ENCODE measurements at regions not wholly inside any gene's neighbourhood (a gene's known extent, or its start where the extent isn't known, plus 50 kb on each side); places are given as distances from the start of the nearest gene placed in this dataset.

DNA sequence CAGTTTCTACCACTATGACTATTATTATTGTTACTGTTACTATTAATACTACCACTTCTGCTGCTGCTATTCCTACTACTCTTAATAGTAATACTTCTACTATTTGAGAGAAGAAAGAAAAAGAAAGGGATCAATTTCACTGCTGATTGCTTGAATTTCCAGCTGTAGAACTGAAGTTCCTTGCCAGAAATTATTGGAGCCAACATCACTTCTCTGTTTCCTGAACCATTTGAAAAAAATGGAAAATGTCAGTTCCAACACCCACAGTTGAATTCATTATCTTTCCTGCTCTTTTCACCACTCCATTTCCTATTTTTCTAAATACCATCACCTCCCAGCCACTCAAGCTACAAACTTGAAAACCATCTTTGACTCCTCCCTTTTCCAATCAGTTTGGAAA lies 54.1 kb upstream of the PIK3C2G start:
- no peak for DNase-seq

DNA sequence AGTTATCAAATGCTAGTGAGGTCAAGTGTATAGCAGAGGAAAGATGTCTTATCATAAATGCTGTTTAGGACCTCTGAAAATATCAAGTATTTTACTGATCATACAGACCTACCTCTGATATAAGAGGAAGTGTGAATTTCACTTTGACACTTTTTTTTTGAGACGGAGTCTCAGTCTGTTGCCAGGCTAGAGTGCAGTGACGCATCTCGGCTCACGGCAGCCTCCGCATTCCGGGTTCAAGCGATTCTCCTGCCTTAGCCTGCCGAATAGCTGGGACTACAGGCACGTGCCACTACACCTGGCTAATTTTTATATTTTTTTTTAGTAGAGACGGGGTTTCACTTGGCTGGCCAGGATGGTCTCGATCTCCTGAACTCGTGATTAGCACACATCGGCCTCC lies 55.1 kb upstream of the PIK3C2G start:
- no peak for DNase-seq

DNA sequence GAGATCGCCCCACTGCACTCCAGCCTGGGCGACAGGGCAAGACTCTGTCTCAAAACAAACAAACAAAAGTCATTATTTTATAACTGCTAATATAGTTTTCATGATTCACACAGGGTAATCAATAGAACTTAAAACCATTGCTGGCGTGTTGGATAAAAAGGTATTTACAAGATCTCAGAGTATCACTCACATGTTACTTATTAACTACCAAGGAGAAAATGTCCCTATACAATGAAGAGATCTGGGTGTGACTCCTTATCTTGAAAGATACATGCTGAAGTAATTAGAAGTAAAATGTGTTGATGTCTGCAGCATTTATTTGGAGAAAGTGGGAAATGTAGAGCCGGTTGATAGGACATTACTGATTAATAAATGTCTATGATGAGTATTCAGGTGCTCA lies 57.3 kb upstream of the PIK3C2G start:
- no peak for DNase-seq

DNA sequence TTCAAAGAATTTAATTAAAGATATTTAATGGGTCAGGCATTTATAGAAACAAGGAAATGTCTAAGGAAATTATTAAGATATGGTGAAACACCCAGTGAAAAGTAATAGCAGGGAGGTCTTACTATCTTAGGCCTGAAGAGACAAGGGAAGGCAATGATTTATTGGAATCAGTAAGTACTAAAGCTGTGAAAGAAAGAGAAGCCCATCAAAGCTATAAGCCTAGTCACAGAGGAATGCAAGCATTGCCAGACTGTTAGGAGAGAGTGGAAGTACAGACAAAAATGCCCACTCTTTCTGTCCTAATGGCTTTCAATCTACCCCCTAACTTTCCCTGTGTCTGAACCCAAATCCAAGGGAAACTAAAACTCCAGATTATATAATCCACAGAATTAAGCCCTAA lies 69.2 kb upstream of the PIK3C2G start:
- DNase-seq: no peak

DNA sequence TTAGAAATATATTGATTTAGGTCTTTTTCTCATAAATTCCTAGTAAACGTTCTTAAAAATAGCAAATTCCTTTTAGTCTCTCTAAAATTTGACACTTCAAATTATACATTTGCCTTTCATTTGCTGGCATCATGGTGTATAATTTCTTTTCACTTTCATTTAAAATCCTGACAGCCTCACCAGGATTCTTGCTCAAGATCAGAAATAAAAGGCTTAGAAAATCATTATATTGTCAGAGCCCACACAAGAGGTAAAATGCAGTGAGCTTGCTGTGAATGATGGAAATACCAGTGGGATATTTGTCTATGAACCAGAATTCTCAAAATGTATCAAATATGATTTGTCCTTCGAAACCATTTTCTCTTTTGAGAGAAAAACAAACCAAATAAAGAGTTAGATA lies 78.2 kb upstream of the PIK3C2G start:
- DNase-seq: no peak

DNA sequence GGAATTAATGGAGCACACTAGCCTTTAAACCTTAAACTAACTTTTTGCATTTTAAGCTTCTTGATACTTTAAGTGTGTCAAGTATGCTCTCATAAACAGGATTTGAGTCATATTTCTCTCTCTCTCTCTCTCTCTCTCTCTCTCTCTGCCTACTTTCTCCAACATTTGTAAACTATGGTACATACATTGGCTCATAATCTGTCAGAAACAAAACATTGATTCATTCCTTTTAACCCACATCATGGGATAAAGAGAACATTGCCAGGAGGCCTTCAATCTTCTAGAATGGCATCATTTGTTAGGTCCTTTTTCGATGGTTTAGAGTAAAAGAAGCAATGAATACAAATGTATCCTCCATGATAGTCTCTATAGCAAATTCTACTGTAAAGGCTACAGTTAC lies 81.6 kb upstream of the RERGL start:
- no peak for DNase-seq

DNA sequence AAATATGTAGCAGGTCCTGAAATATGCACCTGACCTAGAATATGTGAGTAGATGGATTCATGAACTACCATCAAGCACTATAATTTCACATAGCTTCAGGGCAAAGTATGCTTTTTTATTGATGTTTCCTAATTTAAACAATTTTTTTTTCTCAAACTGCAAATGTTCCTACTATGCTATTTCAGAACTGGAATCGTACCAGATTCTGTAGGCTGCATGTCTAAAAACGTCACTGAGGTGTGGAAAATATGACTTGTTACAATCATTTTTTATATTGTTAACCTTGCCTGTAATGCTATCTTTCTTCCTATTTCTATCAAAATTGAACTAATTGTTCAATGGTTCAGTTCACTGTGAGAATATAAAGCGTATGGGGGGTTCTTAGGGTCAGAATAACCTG lies 78.0 kb upstream of the RERGL start:
- no peak for DNase-seq

DNA sequence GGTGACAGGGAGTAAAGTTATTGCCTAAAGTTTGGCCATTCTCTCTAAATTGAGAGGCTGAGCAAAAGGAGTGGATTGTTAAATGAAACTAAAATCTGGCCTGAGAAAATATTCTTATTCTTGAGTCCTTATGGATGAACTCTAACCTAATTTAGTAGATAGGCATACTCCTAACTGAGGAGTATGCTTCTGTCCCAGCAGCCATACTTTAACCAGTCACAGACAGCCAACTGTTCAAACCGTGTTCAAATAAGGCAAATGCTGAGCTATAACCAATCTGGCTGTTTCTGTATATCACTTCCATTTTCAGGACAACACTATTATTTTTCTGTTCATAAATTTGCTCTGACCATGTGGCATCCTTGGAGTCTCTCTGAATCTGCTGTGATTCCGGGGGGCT lies 75.9 kb upstream of the RERGL start:
- no peak for DNase-seq

DNA sequence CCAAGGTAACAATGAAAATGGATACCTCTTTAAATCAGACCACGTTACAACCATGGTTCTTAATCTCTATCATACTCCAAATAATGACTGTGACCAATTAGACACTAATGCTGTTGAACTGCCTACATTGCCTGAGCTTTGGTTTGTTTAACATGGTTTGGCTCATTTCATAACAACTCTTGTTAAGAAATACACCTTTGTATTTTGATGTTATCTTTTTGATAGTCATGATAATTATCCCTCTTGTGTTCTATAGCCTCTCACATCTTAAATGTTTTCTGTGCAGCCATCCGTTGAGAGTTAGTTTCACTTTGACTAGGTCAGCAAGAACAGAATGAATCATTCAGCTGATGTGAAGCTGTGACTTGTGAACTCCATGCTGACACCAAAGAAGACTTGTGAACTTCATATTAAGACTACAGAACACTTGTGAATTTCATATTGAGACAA lies 75.5 kb upstream of the RERGL start:
- DNase-seq: peak; percentile 15

DNA sequence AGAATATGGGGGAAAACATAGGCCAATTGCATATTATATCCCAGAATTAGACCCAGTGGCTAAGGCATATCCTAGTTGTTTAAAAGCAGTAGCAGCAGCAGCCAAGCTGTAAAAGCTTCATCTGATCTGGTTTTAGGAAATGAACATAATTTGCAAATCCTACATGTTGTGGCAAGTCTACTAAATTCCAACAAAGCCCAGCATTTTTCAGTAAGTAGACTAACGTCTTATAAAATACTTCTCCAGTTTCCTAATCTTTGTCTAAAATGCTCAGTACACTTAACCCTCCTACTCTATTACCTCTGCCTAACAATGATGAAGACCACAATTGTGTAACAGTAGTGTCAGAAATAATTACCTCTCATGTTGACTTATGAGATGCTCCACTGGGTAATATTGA lies 70.9 kb upstream of the RERGL start:
- DNase-seq: no peak

DNA sequence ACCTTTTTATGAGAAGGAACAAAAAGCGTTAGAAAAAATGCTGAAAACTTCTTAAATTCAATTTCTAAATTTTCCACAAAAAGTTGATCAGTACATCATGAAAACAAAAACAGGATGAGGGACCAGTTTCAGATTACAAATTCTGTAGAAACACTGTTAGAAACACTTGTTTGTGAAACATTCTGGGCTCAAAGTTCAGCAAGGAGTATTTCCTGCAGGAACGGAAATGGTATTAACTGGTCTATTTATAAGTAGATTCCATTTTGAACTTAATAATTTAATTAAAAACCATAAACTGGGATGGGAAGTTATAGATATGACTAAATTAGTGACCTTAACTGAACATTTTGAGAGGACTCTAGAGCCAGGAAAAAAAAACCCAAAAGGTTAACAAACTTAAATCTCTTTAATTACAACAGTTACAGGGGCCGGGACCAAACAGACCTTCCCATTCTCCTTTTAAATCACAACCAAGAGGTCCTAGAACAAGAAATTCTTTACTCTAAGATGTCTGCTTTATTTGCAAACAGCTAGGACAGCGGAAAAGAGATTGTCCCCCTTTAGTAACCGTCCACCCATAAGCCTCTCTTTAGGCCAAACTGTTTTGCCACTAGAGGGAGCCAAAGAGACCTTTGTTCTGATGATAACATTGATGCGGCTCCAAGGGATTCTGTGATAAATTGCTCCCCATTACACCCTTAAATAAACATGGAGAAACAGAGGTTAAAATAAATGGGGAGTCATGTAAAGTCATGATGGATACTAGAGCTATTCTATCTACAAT lies 69.0 kb upstream of the RERGL start:
- DNase-seq: no peak

DNA sequence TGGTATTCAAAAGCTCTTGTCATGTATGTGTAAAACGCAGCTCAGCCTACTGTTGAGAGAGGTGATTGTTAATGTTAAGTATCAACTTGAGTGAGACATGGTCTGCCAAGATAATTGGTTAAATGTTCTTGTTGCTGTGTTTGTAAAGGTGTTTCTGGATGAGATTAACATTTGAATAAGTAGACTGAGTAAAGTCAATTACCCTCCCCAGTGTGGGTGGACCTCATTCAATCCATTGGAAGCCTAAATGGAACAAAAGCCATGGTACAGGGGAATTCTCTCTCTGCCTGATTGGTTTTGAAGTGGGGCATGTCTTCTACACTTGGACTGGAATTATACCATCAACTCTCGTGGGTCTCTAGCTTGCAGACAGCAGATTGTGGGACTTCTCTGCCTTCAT lies 63.8 kb upstream of the RERGL start:
- DNase-seq: no peak

DNA sequence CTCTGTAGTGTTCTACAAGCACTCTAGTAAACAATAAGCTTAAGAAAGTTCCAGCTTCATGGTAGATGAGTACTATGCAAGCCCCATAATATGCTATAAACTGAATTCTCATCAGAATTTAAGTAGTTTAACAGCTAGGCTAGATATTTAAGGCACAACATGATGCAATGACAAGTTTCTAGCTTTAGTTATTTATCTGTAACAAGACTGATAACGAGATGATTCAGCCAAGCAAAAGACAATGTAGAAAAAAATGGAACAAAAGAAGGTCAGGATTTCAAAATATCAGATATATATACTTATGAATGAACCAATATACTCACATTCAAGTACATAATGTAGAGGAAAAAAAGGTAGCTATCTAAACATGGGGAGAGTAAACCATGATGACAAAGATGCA lies 61.0 kb upstream of the RERGL start:
- DNase-seq: no peak

DNA sequence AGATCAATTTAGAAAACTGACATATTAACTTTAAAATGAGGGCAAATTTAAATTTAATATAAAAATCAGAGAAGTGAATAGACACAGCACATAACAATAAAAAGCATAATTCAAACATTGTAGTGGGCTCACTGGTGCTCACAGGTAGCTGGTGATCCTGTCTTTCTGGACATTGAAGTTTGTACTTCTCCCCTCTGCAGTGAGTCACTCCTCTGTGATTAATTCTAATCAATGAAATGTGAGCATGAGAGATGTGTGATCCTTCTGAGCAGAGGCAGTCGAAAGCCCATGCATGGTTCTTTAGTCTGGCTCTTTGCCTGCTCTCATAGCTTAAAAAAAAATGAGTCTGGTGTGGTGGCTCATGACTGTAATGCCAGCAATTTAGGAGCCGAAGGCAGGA lies 59.0 kb upstream of the RERGL start:
- DNase-seq: no peak

DNA sequence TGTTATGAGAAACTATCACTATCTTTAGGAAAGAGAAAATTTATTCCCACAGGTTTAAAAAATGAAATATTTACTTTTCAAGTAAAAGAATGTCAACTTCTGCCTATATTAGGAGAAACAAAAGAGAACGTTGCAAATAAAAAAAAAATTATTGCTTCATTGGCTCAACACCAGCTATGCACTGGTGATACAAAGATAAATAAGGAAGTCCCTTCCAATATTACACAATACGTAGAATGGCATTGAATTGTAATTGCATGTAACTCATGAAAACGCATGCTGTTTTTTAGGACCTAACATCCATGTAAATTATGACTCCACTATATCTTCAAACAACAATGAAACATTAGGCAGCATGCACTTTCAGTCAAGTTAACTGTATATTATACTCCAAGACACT lies 56.4 kb upstream of the RERGL start:
- DNase-seq: no peak

DNA sequence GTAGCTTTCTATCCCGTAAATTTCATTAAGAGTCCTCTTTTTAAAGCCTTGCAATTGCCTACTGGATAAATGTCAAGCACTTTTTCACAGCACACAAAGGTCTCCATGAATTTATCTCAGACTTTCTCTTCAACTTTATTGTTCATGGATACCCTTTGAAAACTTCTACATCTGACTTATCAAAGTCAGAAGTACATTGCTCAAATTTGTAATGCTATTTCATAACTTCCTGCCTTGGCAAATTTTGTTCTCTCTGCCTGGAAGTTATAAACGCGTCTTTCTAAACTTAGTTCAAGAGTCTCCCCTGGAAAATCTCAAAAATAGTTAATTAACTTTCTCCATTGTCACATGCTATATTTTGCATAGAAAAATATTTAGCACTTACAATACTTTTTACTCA lies 55.9 kb upstream of the RERGL start:
- DNase-seq: no peak

DNA sequence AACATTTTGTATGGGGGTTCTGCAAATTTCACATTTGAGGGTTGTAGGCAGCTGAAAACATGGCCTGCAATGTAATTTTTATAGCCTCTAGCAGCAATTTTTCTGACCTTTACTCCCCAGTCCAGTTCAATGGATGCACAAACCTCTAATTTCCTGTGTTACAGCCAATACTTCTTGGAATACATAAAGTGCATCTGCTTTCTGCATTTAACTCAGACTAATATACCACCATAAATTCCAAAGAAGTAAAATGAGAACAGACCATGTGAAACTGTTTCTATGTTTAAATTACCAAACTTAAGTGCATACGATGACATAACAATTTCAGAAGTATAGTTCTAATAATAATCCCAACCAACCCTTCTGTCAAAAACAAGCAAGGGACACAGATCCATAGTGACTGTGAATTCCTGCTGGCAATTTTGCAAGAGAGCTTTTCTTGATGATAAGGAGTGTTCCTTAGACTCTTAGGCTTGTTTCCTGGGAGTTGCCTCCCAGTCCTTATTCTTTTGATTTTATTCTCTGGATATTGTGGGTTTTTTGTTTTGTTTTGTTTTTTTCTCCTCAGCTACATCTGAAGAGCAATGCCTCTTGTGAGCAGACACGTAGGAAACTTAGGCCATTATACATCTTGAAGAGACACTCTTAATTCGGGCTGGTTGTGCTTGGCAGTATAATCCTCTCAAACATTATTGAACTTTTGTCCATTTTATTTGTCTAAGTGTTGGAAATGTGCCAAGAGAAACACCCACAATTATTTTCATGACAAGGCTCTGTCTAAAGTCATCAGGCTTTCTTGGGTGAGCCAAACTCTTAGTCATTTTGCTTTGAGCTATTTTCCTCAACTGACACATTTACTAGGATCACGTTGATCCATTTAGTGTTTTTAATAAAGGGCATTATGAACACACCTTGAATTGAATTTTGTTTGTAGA lies 51.3 kb upstream of the RERGL start:
- peak; percentile 80 for DNase-seq

DNA sequence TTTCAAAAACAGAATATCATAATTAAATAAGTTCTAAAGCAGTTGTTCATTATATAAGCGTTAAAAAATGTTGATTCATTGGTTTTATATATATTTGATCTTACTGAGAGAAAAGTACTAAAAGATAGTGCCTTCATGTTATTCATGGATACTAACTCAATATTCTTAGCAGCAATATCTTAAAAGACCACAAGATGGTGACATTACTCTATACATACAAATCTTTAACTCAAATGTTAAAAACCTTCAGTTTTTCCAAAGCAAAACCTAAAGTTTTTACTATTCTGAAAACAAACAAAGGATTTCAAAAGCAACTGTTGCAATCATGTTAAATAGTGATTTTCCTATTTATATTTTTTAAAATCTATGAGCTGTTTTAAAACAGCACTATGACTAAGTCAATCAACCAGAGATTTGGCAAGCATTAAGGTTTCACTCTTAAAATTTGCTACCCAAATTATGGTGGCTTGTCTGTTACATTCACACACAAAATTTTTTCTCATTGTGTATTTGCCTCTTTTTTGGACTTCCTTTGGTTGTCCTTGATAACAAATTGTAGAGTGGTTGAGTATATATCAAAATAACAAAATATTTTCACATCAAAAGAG lies 50.1 kb upstream of the RERGL start:
- peak; percentile 25 for DNase-seq

Data from NCI-H2227 treated with DMSO at 0.1 percent for 48 hours (cell line).